ENCODE measurements at regions not wholly inside any gene's neighbourhood (a gene's known extent, or its start where the extent isn't known, plus 50 kb on each side); places are given as distances from the start of the nearest gene placed in this dataset.

GRCh38 chrX:2589186-2590020 is 88.6 kb upstream of the DHRSX start:
- no peak overlapping the region for H3K4me3 ChIP-seq (ENCODE audit: low read depth in 1 of 3, low read length in 3 of 3)
- H3K9ac ChIP-seq (ENCODE audit: low read depth in 1 of 2, low read length in 2 of 2): no peak overlapping the region
- peaks cover 0 to 4% (median 1%) of the 10 kb centered on the region in 4 donors for H3K27me3 ChIP-seq (ENCODE audit: control insufficient read depth in 4 of 4, insufficient read depth in 4 of 4, low read length in 3 of 4)
- WGBS: 69% methylated on average over 9 of the region's 9 CpGs
- H3K27ac ChIP-seq (ENCODE audit: low read depth in 1 of 2, low read length in 2 of 2): no peak overlapping the region
- no peaks in the 10 kb centered on the region for H3K9me3 ChIP-seq (ENCODE audit: control insufficient read depth in 4 of 4, low read length in 3 of 4)
- TF ChIP-seq TAF1 (conservative IDR thresholded peaks at IDR 0.05) (no peak), SP1 (IDR thresholded peaks at IDR 0.05) (no peak), HNF4A (conservative IDR thresholded peaks at IDR 0.05) (no peak), MAX (IDR thresholded peaks at IDR 0.05) (no peak), FOXA1 (IDR thresholded peaks at IDR 0.05) (no peak), CTCF (IDR thresholded peaks at IDR 0.05; ENCODE audit: low read depth, low read length, missing input control) (no peak), EGR1 (IDR thresholded peaks at IDR 0.05; ENCODE audit: low read depth in 2 of 2) (no peak), ATF3 (IDR thresholded peaks at IDR 0.05) (no peak), JUND (IDR thresholded peaks at IDR 0.05) (no peak), GABPA (IDR thresholded peaks at IDR 0.05 in 1 of 2, conservative IDR thresholded peaks at IDR 0.05 in 1 of 2) (no peak), NR2F2 (IDR thresholded peaks at IDR 0.05) (no peak), RXRA (IDR thresholded peaks at IDR 0.05) (no peak), YY1 (IDR thresholded peaks at IDR 0.05) (no peak), FOXA2 (IDR thresholded peaks at IDR 0.05) (no peak)
- no peak for DNase-seq (ENCODE audit: low spot score)
- H3K4me1 ChIP-seq (ENCODE audit: control insufficient read depth in 4 of 4, insufficient read depth in 4 of 4, low read length in 3 of 4): peaks cover 0 to 4% (median 2%) of the 10 kb centered on the region in 4 donors
- H3K36me3 ChIP-seq (ENCODE audit: control insufficient read depth in 4 of 4, insufficient read depth in 3 of 4, low read depth in 1 of 4, low read length in 3 of 4): no peaks in the 10 kb centered on the region

- no peak overlapping the region for H3K9ac ChIP-seq (ENCODE audit: low read depth in 1 of 2, low read length in 2 of 2)
- no peaks in the 10 kb centered on the region for H3K36me3 ChIP-seq (ENCODE audit: control insufficient read depth in 4 of 4, insufficient read depth in 3 of 4, low read depth in 1 of 4, low read length in 3 of 4)
- peaks cover 0 to 5% (median 3%) of the 10 kb centered on the region in 4 donors for H3K27me3 ChIP-seq (ENCODE audit: control insufficient read depth in 4 of 4, insufficient read depth in 4 of 4, low read length in 3 of 4)
- no peak for DNase-seq (ENCODE audit: low spot score)
- H3K27ac ChIP-seq (ENCODE audit: low read depth in 1 of 2, low read length in 2 of 2): no peak overlapping the region
- no peak overlapping the region for H3K4me3 ChIP-seq (ENCODE audit: low read depth in 1 of 3, low read length in 3 of 3)
- peaks cover 0 to 5% (median 2%) of the 10 kb centered on the region in 4 donors for H3K4me1 ChIP-seq (ENCODE audit: control insufficient read depth in 4 of 4, insufficient read depth in 4 of 4, low read length in 3 of 4)
- no peaks in the 10 kb centered on the region for H3K9me3 ChIP-seq (ENCODE audit: control insufficient read depth in 4 of 4, low read length in 3 of 4)
- no peak for TF ChIP-seq FOXA1 (IDR thresholded peaks at IDR 0.05)
- TF ChIP-seq SP1 (IDR thresholded peaks at IDR 0.05): no peak
- TF ChIP-seq YY1 (IDR thresholded peaks at IDR 0.05): no peak
- 93% methylated on average over 4 of the region's 4 CpGs for WGBS
Measured at GRCh38 chrX:2588049-2588448, 87.3 kb upstream of the DHRSX start.

GRCh38 chrX:2587146-2587545 is 86.4 kb upstream of the DHRSX start:
- no peak overlapping the region for H3K4me3 ChIP-seq (ENCODE audit: low read depth in 1 of 3, low read length in 3 of 3)
- H3K27ac ChIP-seq (ENCODE audit: low read depth in 1 of 2, low read length in 2 of 2): no peak overlapping the region
- peaks cover 0 to 5% (median 3%) of the 10 kb centered on the region in 4 donors for H3K27me3 ChIP-seq (ENCODE audit: control insufficient read depth in 4 of 4, insufficient read depth in 4 of 4, low read length in 3 of 4)
- no peaks in the 10 kb centered on the region for H3K36me3 ChIP-seq (ENCODE audit: control insufficient read depth in 4 of 4, insufficient read depth in 3 of 4, low read depth in 1 of 4, low read length in 3 of 4)
- WGBS: 77% methylated on average over 4 of the region's 4 CpGs
- TF ChIP-seq RAD21 (IDR thresholded peaks at IDR 0.05) (no peak), TAF1 (conservative IDR thresholded peaks at IDR 0.05) (no peak), JUND (IDR thresholded peaks at IDR 0.05) (no peak), RXRA (IDR thresholded peaks at IDR 0.05) (no peak), ATF3 (IDR thresholded peaks at IDR 0.05) (no peak), REST (IDR thresholded peaks at IDR 0.05) (no peak), CTCF (IDR thresholded peaks at IDR 0.05; ENCODE audit: low read depth, low read length, missing input control) (no peak), HNF4A (conservative IDR thresholded peaks at IDR 0.05) (no peak)
- no peak for DNase-seq (ENCODE audit: low spot score)
- H3K4me1 ChIP-seq (ENCODE audit: control insufficient read depth in 4 of 4, insufficient read depth in 4 of 4, low read length in 3 of 4): peaks cover 0 to 3% (median under 1%) of the 10 kb centered on the region in 4 donors
- no peaks in the 10 kb centered on the region for H3K9me3 ChIP-seq (ENCODE audit: control insufficient read depth in 4 of 4, low read length in 3 of 4)
- no peak overlapping the region for H3K9ac ChIP-seq (ENCODE audit: low read depth in 1 of 2, low read length in 2 of 2)

Measured in liver (tissue), 8 donors.